Femur (tissue), 1 donor: ENCODE measurements at regions not wholly inside any gene's neighbourhood (a gene's known extent, or its start where the extent isn't known, plus 50 kb on each side); places are given as distances from the start of the nearest gene placed in this dataset.
"Not testable (repeated sequence)": the region's sequence is repeated elsewhere in the genome, so short reads cannot be mapped to it uniquely, and the experiment has no call there.

ENCODE experiments used
- DNase-seq: peaks from one replicate; pipeline ENCODE4 v3.0.0-alpha.2; 2017

DNA sequence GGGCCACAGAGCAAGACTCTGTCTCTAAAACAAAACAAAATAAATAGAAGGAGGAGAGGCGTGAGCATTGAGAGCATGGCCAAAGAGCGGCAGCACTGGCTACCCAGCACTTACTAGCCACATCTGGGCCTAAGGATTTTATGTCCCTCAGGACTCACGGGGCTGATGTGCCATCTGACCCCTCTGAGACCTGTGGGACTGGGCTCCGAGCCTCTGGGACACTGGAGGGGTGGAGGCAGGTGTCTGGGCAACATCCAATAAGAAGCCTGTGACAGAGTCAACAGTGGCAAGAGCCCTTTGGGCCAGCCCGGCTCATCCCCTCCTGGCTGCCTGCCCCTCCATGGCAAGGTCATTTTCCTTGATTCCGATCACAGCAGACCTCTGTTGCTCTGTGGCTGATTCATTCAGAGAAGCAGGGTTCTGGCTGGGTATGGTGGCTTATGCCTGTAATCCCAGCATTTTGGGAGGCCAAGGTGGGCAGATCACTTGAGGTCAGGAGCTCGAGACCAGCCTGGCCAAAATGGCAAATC is 60.7 kb downstream of the RRM2 start:
- DNase-seq, result no peak

DNA sequence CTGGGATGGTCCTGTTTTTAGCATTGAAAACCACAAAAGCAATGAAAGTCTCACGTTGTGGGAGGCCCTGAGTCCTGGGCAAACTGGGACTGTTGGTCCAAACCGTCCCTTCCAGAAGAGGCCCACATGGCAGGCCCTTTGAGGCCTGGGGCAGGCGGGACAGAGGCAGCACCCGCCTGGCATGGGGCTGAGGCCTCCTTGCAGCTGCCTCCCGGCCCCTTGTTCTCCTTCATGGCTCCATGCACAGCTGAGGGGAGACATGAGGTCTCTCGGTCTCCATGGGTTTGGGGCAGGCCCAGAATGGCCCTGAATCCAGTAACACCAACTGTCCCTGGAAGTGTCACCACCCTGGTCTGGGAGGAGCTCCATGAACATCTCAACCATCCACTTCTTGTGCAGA is 61.9 kb downstream of the RRM2 start:
- DNase-seq, result no peak

DNA sequence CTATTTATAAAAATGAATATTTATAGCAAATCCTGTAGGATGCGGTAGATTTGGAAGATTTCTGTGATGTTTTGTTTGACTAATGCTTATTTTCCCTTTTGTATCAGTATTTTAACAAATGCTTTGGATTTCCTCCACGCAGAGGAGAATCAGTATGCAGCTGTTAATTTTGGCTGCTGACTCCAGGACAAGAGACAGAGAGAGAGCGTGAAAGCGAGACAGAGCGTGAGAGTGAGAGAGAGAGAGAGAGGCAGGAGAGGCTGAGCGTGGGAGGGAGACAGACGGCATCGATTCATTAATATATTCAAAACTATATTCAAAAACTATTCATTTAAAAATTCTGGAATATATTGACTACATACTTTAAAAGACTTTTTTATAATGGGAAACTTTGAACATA is 62.5 kb downstream of the RRM2 start:
- peak; percentile 51 for DNase-seq

DNA sequence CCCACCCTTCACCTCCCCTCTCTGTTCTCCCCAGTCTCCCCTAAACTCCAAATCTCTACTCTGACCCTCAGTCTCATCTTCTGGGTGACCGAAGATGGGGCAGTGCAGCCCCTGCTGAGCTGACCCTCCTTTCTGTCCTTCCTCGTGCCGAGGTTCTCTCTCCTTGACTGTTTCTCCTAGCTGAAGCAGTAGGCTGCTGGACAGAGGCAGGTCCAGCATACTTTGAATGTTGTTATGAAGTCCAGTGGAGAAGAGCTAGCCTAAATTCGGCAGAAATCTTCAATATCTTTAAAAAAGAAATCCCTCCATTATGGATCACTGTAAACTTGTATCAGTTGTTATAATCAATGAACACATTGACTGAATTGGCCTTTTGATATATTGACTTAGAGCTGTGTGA is 63.2 kb downstream of the RRM2 start:
- DNase-seq, result no peak

DNA sequence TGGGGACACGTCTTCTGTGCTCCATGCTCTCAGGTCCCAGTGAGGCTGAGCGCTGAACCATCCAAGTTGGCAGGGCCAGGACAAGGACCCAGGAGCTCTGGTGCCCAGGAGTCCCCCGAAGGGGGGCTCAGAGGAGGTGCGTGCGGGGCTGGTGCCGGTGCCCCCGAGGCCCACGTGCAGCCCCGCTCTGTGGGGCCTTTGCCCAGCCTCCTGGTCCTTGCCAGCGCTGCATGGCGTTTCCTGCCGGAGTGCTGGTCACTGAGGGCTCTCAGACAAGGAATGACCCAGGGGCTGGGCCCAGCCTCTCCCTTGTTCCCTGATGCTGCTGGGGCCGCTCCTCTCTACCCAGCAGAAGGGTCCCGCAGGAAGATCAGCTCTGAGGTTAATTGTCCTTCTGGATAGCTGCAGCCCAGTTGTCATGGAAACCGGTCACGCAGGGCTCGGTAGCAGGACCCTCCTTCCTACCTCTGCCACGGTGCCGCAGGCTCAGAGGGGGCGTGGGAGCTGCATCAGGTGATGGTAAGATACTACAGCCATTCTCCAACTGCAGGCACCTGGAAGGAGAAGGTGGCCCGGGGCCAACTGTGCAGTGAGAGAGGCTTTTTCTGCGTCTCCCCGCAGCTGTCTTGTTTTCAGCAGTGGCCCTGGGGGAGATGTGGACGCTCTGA is 64.5 kb downstream of the RRM2 start:
- DNase-seq, result no peak

DNA sequence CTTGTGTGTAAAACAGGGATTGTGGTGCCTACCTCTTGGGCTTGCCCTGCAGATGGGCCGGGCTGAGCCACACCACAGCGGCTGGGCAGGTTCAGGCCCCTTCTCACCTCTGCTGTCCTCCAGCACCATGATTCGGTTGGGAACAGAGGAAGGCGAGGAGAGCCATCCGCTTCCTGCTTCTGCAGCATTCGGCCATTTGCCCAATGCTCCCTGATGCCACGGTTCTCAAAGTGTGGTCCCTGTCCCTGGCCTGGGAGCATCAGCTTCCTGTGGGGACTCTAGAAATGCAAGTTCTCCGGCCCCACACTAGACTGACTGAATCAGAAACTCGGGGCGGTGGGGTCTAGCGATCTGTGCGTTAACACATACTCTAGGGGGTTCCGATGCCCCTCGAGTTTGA is 65.1 kb downstream of the RRM2 start:
- no peak for DNase-seq

DNA sequence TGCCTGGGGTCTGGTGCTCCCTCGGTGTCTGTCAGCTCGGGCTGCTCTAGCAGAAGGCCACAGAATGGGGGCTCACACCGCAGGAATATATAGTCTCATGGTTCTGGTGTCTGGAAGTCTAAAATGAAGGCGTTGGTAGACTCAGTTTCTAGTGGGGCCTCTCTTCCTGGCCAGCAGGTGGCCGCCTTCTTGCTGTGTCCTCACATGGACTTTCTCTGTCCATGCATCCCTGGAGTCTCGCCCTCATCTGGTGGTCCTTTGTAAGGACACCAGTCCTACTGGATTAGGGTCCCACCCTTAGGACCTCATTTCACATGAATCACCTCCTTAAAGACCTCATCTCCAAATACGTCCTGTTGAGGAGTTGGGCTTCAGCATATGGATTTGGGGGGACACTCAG is 65.7 kb downstream of the RRM2 start:
- no peak for DNase-seq

DNA sequence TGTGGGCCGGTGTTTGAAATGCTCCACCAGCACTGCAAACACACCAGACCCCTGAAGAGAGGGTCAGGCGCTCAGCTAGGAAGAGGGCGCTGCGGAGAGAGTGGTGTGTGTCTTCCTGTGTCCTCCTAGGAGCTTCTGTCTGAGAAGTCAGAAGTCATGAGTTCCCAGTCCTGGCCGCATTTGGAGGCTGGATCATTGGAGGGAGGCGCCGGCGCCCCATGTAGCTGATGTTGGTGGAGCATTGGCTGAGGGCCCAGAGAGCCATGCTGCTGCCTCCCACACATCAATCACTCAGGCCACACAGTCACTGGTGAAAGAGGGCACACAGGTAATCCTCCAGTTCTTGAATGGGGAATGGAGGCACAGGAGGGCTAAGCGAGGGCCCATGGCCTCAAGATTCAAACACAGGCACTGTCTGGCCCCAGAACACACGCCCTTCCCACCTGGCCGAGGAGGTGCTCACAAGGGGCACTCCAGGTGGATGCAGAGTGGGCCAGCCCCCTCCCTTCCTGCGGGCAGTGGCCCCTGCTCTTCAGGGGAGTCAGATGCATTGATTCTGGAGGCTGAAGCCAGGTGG is 66.3 kb downstream of the RRM2 start:
- no peak for DNase-seq

DNA sequence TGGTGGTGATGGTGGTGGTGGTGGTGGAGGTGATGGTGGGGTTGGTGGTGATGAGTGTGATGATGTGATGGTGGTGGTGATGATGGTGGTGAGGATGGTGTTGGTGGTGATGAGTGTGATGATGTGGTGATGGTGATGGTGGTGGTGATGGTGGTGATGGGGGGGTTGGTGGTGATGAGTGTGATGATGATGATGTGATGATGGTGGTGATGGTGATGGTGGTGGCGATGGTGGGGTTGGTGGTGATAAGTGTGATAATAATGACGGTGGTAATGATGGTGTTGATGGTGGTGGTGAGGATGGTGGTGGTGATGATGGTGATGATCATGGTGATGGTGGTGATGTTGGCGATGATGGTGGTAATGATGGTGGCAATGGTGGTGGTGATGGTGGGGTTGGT is 67.7 kb downstream of the RRM2 start:
- DNase-seq, result no peak

DNA sequence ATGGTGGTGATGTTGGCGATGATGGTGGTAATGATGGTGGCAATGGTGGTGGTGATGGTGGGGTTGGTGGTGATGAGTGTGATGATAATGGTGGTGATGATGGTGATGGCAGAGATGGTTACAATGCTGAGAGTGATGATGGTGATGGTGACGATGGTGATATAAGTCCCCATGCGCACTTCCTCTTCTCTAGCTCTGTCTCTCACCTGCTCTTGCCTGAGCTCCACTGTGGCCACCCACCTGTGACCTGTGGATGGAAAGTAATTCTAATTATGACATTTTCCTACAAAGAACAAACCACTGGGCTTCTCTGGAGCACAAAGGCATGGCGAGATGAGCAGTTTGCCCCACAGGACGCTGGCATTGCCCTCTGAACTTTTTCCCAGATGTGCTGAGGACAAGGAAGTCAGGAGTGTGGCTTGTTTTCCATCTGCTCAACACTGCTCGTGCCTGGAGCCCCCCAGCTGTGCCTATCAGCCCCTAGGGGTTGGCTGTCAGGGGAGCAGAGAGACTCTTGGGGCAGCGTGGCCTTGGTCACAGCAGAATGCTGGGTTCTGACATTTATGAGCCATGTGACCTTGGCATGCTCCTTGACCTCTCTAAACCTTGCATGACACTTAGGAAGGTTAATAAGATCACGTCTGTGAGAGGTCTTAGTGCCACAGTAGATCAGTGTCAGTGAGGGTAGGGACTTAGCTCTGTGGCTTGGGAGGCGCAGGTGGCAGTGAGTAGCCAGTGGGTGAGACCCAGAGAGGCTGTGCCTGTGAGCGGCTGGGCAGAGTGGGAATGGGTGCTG is 68.4 kb downstream of the RRM2 start:
- DNase-seq, result no peak

DNA sequence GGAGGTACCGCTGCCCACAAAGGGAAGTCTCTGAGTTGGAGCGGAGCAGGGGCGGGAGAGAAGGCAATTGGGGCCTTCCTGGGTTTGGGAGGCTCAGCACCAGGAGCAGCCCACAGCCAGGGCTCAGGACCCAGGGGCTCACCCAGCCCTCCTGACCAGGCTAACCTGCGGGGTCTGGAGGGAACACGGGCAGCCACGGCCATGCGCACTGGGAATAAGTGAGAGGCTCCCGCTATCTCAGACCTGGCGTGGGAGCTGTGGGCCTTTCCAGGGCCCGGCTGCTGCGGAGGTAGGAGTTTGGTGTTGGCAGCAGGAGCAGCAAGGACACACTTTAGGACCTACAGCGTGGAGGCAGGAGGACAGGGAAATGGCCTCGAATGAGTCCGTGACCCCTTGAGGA is 69.0 kb downstream of the RRM2 start:
- no peak for DNase-seq

DNA sequence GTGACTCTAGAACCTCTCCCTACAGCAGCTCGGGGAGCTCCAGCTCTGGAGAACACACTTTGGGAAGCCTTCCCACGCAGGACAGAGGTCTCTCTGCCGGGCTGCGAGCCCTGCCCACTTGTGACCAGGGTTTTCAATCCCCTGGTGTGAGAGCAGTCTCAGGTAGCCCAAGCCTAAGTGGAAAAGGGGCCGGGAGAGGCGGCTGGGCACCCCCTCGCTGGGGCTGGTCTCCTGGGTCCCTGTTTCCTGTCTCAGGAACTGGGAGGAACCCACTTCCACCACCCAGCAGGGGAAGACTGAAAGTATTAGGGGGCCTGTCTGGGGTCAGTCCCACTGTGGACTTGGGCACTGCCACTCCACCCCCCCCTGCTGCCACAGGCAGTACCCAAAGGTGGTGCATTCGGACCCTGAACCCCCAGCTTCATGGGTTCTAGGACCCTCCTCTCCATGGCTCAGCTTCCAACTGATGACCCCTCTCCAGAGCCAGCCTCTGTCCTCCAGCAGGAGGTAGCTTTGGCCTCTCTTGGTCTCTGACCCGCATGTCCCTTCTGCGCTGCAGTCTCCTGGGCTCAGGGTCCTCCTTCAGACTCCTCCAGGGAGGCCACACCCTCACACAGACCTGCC is 70.0 kb downstream of the RRM2 start:
- no peak for DNase-seq

DNA sequence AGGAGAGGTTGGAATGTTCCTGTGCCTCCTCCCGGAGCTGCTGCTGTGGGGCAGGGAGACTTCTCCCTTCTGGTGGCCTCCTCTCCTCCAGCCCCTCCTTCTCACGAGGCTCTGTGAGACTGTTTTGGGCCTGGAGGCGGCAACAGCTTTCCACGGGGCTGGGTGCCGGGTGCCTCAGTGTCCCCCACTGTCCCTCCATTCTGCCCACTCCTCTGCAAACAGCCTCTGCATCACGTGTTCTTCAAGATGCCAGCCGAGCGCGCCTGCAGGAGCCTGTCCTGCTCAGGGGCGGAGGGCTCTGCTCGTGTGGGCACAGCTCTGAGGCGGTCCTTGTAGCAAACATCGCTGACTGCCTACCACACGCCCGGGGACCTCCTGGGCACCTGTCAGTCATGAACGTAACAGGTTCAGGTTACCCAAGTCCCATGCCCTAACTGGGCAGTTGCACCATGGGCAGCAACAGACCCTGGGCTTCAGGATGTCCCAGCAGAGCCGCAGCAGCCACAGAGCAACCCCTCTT is 70.8 kb downstream of the RRM2 start:
- no peak for DNase-seq

DNA sequence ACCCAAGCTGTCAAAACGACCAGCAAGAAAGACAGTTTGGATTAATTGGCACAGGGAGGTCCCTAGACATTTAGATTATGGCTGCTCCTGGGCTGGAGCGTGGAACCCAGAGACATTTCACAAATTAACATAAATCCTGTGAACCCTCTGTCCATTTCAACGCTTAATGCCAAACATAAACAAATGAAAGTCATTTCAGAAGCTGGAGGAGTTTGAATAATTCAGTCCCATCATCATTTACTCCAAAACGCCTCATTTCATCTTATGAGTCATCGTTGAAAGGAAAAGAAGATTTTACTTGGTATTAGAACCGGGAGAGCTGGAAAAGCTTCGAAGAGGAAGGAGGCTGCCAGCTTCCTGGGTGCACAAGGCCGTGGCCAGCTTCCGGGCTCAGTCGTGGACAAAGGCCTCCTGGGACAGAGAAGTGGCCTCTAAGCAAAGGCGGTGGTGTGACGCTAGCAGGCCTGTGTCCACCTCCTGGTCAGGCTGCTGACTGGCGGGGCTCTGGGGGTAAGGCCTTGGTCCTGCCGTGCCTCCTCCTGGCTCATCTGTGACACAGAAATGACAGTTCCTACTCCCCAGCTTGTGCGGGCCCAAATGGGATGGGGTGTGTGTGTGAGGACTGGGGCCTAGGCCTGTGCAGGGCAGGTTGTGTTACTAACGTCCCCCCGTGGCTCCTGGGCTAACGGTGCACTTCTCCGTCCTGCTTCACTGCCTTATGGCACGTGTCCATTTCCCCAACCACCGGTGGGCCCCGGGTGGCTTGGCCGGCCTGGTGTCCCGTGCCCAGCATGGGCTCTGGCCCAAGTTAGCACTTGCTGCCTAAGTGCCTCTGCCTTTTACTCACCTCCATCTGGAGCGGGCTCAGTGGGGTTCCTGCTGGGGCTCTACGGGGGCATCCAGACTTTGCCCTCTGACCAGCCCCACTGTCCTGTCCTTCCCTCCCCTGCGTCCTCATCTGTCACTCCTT is 71.6 kb downstream of the RRM2 start:
- no peak for DNase-seq

DNA sequence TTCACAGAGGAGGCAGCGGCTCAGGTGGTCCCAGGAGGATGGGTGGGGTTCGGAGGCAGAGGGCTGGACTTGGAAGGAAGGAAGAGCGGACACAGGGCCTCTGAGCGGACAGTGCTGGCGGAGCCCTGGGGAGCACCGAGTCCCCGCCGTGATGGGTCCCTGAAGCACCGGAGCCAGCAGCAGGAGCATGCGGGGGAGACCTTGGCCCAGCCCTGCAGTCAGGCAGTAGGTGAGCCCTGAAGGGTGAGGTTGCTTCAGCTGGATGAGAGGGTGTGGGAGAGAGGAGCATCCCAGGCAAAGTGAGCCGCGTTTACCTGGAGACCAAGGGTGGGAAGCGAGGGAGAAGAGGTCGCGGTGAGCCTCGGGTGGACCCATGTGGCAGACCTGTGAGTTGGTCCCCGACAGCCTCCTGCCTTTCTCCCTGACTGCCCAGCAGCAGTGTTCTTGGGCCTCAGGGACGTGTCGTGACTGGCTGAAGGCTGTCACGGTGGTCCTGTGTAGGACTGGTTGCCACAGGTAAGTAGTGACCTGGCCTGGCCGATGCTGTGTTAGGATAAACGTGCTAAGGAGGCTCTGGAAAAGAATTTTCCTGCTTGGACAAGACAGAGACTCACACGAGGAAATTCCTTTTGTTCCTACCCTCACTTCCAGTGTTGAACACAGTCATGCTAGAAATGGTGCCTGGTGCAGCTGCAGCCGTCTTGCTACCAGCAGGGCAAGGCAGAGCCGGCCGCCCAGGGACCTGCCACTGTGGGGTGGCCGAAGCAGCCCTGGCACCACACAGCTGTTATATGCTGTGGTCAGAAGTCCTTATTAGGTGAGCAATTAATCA is 73.0 kb downstream of the RRM2 start:
- no peak for DNase-seq

DNA sequence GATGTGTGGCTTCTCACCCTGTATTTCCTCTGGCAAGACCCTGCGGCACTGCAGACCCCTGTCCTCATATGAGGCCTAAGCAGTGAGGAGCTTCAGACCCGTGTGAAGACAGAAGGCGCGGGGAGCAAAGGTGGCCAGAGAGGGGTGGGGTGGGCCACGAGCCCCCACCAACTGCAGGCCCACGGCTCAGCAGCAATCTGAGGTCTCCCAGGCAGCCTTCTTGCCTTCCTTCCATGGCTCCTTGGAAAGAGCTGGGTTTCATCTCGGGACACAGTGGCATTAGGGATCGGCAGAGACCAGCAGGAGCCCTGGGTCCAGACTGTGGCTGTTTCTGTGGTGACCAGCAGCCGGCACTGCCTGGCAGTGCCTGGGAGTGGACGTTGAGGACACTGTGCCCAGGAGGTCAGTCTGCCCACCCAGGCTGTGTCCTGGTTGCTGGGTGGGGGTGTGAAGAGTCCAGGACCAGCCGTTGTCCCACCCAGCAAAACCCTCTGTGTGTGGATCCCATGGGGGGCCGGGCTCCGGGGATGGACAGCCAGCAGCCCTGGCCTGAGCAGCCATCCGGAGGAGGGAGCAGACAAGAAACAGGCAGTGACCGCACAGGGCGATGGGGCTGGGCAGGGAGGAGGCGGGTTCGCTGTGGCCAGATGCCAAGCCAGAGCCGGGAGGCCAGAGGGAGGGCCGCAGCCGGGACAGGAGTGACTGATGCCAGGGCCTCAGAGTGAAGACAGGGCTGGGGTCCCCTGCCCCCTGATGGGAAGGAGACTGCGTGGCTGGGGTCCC is 73.8 kb downstream of the RRM2 start:
- peak; percentile 69 for DNase-seq

DNA sequence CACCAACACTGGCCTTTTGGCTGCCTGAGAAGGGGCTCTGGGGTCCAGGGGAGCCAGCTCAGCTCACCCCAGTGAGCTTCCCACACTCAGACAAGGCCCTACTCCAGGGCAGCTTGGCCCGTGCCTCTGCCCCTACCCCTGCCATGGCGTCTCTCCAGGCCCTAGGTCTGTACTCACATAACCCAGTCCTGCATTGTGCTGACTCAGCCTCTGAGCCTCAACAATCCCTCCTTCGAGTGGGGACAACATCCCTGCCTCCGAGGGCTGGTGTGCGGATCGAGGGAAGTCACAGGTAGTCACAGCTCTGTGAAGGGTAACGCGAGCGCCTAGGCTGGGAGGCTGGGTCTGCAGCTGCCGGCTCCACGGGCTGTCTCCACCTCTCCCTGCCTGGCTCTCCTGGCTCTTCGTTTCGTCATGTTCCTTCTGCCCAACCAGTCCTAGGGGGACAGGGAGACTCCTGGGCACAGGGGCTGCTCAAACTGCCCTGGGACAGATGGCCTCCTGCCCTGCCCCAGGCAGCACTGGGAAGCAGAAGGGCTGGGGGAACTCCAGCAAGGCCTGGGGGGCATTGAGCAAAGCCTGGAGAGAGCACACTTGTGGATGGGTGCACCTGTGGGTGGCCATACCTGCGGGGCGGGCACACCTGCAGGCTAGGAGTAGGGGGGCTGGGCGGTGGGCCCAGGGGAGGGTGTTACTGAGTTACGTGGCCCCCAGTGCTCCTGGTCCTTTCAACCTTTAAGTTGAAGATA is 74.6 kb downstream of the RRM2 start:
- DNase-seq, result no peak

DNA sequence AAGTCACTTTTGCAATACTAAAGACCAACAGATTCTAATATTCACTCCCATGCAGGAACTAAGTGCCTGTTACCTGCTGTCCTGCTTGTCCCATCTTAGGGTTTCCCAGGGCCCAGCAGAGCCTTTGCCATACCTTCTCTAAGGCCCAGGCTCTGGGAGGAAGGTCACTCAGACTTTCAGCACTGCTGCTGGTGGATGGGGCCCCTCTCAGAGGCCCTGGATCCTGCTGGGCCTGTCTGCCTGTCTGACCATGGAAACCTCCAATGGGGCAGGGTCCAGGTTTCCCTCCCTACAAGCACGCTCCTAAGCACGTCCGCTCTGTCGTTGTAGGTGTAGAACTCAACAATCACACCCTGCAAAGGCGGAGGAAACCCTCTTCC is 75.1 kb downstream of the RRM2 start:
- no peak for DNase-seq

DNA sequence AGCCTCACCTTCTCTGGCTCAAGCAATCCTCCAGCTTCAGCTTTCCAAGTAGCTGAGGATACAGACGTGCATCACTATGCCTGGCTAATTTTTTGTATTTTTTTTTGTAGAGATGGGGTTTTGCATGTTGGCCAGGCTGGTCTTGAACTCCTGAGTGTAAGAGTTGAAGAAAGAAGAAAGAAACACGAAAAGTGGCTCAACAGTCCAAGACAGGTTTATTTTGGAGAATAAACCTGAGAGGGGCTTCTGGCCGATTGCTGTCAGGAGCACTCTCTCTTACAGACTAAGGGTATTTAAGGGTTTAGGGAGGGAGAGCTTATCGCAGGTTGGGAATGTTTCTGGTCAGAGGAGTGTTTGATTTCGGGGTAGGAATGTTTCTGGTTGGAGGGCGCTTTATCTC is 75.9 kb downstream of the RRM2 start:
- DNase-seq, result not testable (repeated sequence)

DNA sequence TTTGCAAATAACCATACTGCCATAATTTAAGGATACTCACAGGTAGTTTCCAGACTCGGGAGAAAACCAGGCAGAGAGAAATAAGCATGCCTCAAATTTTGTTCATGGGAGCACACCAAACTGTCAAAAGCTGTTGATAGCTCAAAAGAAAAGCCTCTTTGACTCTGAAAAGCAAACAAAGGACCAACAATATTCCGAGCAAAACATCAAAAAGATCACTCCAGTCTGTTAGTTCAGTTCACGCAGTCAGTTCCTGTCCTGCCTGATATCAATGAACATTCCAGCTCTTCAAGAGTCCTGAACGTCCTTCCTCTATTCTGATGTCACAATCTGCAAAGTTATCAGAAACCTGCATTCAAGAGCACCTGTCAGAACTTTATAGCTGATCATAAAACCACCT is 78.7 kb downstream of the RRM2 start:
- DNase-seq, result no peak
